Smooth muscle cell (in vitro differentiated cells): ENCODE measurements at regions not wholly inside any gene's neighbourhood (a gene's known extent, or its start where the extent isn't known, plus 50 kb on each side); places are given as distances from the start of the nearest gene placed in this dataset.

Experiments used
- DNase-seq: peaks from one replicate; lab custom pipeline; 2025; ENCODE audit not compliant: unreplicated experiment; lab: John Stamatoyannopoulos, UW
- H2AFZ ChIP-seq: fragments of 200-600 bp; sonication (generic); 2 replicates; pipeline ENCODE4 v1.6.0; 2016; ENCODE audit warnings: antibody characterized with exemption, low read depth, mild to moderate bottlenecking
- H3F3A ChIP-seq: fragments of 200-600 bp; sonication (generic); 2 replicates; pipeline ENCODE4 v1.6.0; 2017; ENCODE audit warnings: antibody characterized with exemption, low read depth
- H3K27ac ChIP-seq: fragments of 200-600 bp; sonication (generic); 2 replicates; pipeline ENCODE4 v1.5.1; 2016; ENCODE audit warnings: low read depth, mild to moderate bottlenecking
- H3K27me3 ChIP-seq: fragments of 200-600 bp; sonication (generic); 2 replicates; pipeline ENCODE4 v1.6.1; 2016; ENCODE audit warnings: low read depth, mild to moderate bottlenecking
- H3K36me3 ChIP-seq: fragments of 200-600 bp; sonication (generic); 2 replicates; pipeline ENCODE4 v1.5.1; 2016; ENCODE audit warnings: low read depth
- H3K4me1 ChIP-seq: fragments of 200-600 bp; sonication (generic); 2 replicates; pipeline ENCODE4 v1.5.1; 2016; ENCODE audit warnings: low read depth
- H3K4me2 ChIP-seq: fragments of 200-600 bp; sonication (generic); 2 replicates; pipeline ENCODE4 v1.6.0; 2016; ENCODE audit warnings: mild to moderate bottlenecking
- H3K4me3 ChIP-seq: fragments of 200-600 bp; sonication (generic); 2 replicates; pipeline ENCODE4 v1.5.1; 2016; ENCODE audit warnings: mild to moderate bottlenecking
- H3K79me2 ChIP-seq: fragments of 200-600 bp; sonication (generic); 2 replicates; pipeline ENCODE4 v1.6.0; 2016; ENCODE audit warnings: low read depth, mild to moderate bottlenecking
- H3K9ac ChIP-seq: fragments of 200-600 bp; sonication (generic); 2 replicates; pipeline ENCODE4 v1.6.0; 2016; ENCODE audit warnings: low read depth
- H3K9me3 ChIP-seq: fragments of 200-600 bp; sonication (generic); replicated peaks from 2 replicates; pipeline ENCODE4 v1.5.1; 2016; ENCODE audit warnings: low read depth
- H4K20me1 ChIP-seq: fragments of 200-600 bp; sonication (generic); 2 replicates; pipeline ENCODE4 v1.6.0; 2016; ENCODE audit warnings: low read depth
- WGBS: methylation state at CpG from one replicate; pipeline ENCODE4 v1.1.7; 2016; ENCODE audit warnings: low lambda C conversion rate; 5-methylcytosine and 5-hydroxymethylcytosine counted together
- TF ChIP-seq, protein P1 (sequence below): fragments of 200-600 bp; sonication (generic); IDR thresholded peaks from 2 replicates; pipeline ENCODE4 v1.5.1; 2017; ENCODE audit warnings: borderline replicate concordance, mild to moderate bottlenecking, antibody characterized with exemption; ENCODE audit not compliant: insufficient read depth, poor library complexity, severe bottlenecking

DNA sequence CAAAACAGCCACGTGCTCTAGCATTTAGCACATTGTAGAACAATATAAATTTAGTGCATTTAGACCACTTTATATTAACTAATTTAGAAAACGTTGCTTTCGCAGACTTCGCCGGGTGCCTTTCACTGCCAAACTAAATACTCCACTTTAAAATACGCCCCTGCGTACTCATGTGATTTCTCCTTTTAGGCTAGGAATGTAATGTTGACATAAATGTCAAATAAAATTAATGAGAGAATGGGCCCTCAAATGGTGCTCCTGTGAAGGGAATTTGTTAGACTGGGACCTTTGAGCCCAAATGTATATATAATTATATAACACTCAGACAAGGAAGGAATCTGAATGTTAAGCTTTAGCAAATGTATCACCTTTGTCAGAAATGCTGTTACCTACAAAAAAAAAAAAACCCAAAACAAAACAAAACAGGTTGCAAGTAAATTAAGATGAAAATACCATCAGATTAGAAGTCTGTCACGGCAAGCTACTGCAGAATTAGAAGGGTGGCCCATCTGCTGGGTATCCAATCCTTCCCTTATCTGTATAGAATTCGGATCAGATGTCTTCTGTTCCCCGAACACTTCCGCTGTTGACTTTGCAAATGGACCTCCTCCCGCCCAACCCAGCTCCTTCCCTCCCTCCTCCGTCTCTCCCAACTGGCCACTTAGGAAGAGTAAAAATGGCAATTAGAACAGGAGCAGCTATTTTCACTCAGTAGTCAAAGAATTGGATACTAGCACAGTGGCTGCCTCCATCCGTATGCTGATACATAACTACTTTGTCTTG, 159.3 kb upstream of the FOXN3 start:
- DNase-seq, result no peak

DNA sequence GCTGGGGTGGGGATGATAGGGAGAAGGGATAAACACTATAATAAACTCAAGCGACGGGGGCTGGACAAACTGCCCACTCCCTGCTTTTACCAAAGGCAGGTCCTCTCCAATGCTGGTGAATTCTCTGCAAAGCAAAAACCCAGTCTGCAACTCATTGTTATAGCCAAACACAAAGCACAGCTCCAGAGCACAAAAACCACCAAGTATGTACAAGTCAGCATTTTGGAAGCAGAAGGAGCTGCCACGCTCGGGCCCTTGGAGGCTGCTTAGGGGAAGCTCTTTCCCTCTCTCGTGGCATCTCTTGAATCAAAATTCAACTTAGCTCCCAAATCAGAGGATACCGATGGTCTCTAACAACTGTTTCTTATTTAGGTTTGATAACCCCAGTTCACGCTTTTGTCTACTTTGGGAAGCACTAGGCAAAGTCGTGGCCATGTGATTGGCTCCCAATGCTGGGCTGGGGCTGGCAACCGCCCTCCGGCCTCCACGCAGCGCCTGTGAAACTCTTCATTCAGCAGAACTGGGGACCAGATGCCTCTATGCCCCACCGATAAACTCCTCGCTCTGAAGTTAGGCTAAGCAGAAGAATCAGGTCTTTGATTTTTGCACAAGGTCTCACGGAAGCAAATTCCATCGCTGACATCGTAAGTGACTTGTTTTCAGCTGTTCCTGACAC, 158.5 kb upstream of the FOXN3 start:
- no peaks in the 10 kb centered on the region for H3F3A ChIP-seq
- 92% methylated on average over 17 of the region's 17 CpGs for WGBS
- TF ChIP-seq, protein P1, sequence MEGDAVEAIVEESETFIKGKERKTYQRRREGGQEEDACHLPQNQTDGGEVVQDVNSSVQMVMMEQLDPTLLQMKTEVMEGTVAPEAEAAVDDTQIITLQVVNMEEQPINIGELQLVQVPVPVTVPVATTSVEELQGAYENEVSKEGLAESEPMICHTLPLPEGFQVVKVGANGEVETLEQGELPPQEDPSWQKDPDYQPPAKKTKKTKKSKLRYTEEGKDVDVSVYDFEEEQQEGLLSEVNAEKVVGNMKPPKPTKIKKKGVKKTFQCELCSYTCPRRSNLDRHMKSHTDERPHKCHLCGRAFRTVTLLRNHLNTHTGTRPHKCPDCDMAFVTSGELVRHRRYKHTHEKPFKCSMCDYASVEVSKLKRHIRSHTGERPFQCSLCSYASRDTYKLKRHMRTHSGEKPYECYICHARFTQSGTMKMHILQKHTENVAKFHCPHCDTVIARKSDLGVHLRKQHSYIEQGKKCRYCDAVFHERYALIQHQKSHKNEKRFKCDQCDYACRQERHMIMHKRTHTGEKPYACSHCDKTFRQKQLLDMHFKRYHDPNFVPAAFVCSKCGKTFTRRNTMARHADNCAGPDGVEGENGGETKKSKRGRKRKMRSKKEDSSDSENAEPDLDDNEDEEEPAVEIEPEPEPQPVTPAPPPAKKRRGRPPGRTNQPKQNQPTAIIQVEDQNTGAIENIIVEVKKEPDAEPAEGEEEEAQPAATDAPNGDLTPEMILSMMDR, result no peak
- no peak overlapping the region for H2AFZ ChIP-seq
- H3K27ac ChIP-seq, result no peak overlapping the region
- peaks cover 6% of the 10 kb centered on the region for H3K4me1 ChIP-seq
- no peak for DNase-seq
- H3K4me2 ChIP-seq, result no peak overlapping the region
- no peaks in the 10 kb centered on the region for H3K79me2 ChIP-seq
- H3K27me3 ChIP-seq, result no peaks in the 10 kb centered on the region
- no peak overlapping the region for H3K4me3 ChIP-seq
- H3K9ac ChIP-seq, result no peak overlapping the region
- peaks cover 7% of the 10 kb centered on the region for H4K20me1 ChIP-seq
- H3K36me3 ChIP-seq, result no peaks in the 10 kb centered on the region
- no peaks in the 10 kb centered on the region for H3K9me3 ChIP-seq

More for the DNA sequence above, 159.3 kb upstream of the FOXN3 start:
- no peak overlapping the region for H3K9ac ChIP-seq
- H3K4me1 ChIP-seq, result peaks cover 6% of the 10 kb centered on the region
- H3K4me2 ChIP-seq, result no peak overlapping the region
- H2AFZ ChIP-seq, result no peak overlapping the region
- H3K27me3 ChIP-seq, result no peaks in the 10 kb centered on the region
- H3K9me3 ChIP-seq, result no peaks in the 10 kb centered on the region
- peaks cover 7% of the 10 kb centered on the region for H4K20me1 ChIP-seq
- WGBS, result 63% methylated on average over 14 of the region's 14 CpGs
- TF ChIP-seq, protein P1, result no peak
- H3K79me2 ChIP-seq, result no peaks in the 10 kb centered on the region
- no peaks in the 10 kb centered on the region for H3F3A ChIP-seq
- H3K36me3 ChIP-seq, result no peaks in the 10 kb centered on the region
- no peak overlapping the region for H3K4me3 ChIP-seq
- H3K27ac ChIP-seq, result no peak overlapping the region

DNA sequence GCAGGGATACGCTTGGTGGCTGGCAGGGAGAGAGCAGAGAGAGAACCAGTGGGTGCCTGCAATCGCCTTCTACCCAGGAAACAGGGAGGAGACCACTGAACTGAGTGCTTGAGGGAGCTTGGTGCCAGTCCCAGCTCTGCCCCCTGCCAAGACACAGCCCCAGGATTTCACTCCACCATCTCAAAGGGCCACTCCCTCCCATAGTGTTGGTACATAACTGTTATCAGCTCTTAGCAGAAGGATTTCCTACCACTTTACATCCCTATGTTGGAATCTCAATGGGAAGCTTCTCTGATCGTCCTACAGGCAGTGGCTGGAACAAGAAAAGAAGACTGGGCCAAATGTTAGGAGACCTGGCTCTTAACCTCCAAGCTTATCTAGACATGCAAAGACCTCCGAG, 157.4 kb upstream of the FOXN3 start:
- H3K9ac ChIP-seq, result no peak overlapping the region
- WGBS, result 84% methylated on average over 4 of the region's 4 CpGs
- no peak overlapping the region for H3K27ac ChIP-seq
- H3K36me3 ChIP-seq, result no peaks in the 10 kb centered on the region
- H2AFZ ChIP-seq, result no peak overlapping the region
- H3K27me3 ChIP-seq, result no peaks in the 10 kb centered on the region
- peaks cover 7% of the 10 kb centered on the region for H4K20me1 ChIP-seq
- H3K4me2 ChIP-seq, result no peak overlapping the region
- peaks cover 6% of the 10 kb centered on the region for H3K4me1 ChIP-seq
- TF ChIP-seq, protein P1, result no peak
- no peaks in the 10 kb centered on the region for H3K9me3 ChIP-seq
- H3K4me3 ChIP-seq, result no peak overlapping the region
- H3F3A ChIP-seq, result no peaks in the 10 kb centered on the region
- no peaks in the 10 kb centered on the region for H3K79me2 ChIP-seq
- DNase-seq, result no peak

DNA sequence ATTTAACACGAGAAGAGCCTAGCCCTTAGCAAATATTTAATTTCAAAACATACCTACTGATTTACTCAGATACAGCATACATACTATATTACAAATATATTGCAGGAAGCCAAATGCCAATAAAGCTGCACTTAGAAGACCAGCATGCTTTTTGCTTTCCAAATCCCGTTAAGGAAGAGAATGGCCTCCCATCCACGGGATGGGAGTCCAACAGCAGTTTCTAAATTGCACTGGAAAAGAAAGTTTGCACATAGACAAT, 156.3 kb upstream of the FOXN3 start:
- Histone ChIP-seq H3K27me3 (no peaks in the 10 kb centered on the region), H4K20me1 (peaks cover 7% of the 10 kb centered on the region), H3F3A (no peaks in the 10 kb centered on the region), H3K9me3 (no peaks in the 10 kb centered on the region), H3K36me3 (no peaks in the 10 kb centered on the region), H3K4me1 (peaks cover 6% of the 10 kb centered on the region), H3K4me3 (no peak overlapping the region), H3K79me2 (no peaks in the 10 kb centered on the region), H3K9ac (no peak overlapping the region), H2AFZ (no peak overlapping the region), H3K4me2 (no peak overlapping the region), H3K27ac (no peak overlapping the region)
- TF ChIP-seq, protein P1, result no peak
- DNase-seq, result no peak
- 98% methylated on average over 3 of the region's 3 CpGs for WGBS
